Stimulated activated CD4-positive, alpha-beta T cell treated with anti-CD3 and anti-CD28 coated beads, Interleukin-15, amount 100 ng/mL, for 1 hour (primary cell): ENCODE measurements at regions not wholly inside any gene's neighbourhood (a gene's known extent, or its start where the extent isn't known, plus 50 kb on each side); places are given as distances from the start of the nearest gene placed in this dataset.
"Not testable (repeated sequence)": the region's sequence is repeated elsewhere in the genome, so short reads cannot be mapped to it uniquely, and the experiment has no call there.

Source experiments
- DNase-seq, 2 donors: peaks; one replicate each; pipeline ENCODE4 v3.0.0-alpha.2; 2020; ENCODE audit warnings: low read depth in 1 of 2, low spot score in 1 of 2

DNA sequence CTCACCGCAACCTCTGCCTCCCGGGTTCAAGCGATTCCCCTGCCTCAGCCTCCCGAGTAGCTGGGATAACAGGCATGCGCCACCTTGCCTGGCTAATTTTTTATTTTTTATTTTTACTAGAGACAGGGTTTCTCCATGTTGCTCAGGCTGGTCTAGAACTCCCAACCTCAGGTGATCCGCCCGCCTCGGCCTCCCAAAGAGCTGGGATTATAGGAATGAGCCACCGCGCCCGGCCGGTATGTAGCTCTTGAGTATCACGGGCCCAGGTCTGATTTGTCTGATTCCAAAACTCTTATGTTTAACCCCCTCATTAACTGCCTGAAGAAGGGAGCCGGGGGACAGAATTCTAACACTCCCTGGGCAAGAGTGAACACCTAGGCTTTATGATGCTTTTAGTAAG, 91.7 kb upstream of the OLIG2 start:
- DNase-seq = not testable (repeated sequence)

DNA sequence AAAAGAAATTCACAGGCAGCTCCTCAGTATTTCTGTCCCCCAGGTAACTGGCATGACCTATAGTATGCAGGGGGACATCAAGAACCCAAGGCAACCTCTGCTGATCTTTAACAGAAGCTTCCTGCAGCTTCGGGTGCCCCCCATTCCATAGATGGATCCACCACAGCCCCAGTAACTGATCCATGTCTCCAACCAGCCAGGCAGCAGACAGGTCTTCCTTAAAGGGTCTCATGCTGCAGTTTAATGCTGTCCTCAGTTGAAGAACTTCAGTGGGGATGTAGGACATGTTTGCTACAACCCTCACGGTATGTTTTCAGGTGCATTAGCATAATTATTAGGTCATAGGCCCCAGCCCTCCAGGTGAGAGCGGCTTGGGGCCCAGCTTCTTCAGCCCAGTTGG, 90.9 kb upstream of the OLIG2 start:
- DNase-seq = no peak

GRCh38 chr21:32940079-32941014, 85.4 kb upstream of the OLIG2 start:
- DNase-seq = no peak

- no peak for DNase-seq
These were observed 84.5 kb upstream of the OLIG2 start for GRCh38 chr21:32941263-32941662.

GRCh38 chr21:32946654-32947053, 79.1 kb upstream of the OLIG2 start:
- DNase-seq = no peak

GRCh38 chr21:32947736-32948135, 78.0 kb upstream of the OLIG2 start:
- DNase-seq = no peak

- DNase-seq = no peak
These were observed 76.0 kb upstream of the OLIG2 start for GRCh38 chr21:32949701-32950100.

DNA sequence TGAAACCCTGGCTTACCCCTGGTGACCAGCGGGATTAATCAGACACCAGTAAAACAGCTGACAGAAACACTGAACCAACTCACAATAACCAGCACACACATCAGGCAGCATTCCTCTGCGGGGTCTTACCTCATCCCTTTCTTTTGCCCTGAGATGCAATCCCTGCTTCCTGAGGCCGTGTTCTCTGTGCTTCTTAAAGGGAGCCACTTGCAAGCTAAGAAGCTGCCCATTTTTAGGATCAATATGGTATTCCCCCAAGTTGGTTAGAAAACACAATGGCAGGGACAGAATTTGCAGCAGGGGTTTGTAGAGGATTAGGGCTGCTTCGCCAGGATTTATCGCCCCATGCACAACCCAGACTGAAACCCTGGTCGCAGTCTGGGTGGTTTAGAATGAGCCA, 74.7 kb upstream of the OLIG2 start:
- no peak for DNase-seq

DNA sequence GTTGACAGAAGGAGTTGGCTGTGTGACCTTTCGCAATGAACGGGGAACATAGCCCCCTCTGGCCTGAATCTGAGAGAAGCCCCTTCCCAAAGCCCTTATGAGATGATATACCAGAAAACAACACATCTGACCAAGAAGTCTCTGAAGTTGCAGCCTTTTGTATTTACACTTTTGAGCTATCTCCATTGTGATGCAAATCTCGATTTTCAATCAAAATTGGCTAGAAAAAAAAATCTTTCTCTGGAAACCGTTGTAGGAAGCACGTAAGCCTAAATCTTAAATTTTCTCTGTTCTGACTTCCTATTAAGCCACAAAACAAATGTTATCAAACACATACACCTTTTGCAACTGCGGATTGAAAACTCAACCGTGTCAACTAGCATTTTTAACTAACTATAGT, 71.4 kb upstream of the OLIG2 start:
- no peak for DNase-seq

DNA sequence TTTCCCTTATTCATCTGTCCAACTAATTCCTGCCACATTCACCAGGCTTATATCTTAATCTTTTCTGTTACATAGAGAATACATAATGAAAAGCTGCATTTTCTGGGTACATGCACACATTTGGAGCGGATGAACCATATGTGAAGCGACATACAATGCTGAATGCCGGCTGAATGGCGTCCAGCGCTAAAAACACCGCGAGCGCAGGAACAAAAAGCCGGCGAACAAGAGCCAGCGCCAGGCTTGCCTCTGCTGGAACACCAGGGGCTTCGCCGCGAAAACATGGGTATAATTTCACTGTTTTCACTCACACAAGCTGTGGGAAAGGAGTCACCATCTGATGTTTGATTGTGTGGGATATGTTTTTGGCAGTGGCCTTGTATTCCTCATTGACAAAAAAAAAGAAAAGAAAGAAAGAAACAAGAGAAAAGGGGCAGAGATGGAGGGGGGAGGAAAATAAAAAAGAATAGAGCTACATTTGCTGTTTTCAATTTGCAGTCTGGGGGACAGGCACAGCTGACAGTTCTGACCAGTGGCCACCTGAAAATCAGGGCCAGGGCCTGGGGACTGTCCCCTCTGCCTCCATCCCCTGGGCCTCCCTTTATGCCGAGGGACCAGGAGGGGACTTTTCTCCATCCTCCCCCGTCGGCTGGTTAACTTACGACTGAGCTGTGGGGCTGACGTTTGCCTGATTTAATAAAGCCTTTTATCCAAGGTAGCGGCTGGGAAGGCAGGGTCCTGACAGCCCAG, 70.2 kb upstream of the OLIG2 start:
- no peak for DNase-seq

- DNase-seq = no peak
These were observed 69.6 kb upstream of the OLIG2 start for GRCh38 chr21:32956061-32956656.

- no peak for DNase-seq
These were observed 68.2 kb upstream of the OLIG2 start for GRCh38 chr21:32957545-32957944.

DNA sequence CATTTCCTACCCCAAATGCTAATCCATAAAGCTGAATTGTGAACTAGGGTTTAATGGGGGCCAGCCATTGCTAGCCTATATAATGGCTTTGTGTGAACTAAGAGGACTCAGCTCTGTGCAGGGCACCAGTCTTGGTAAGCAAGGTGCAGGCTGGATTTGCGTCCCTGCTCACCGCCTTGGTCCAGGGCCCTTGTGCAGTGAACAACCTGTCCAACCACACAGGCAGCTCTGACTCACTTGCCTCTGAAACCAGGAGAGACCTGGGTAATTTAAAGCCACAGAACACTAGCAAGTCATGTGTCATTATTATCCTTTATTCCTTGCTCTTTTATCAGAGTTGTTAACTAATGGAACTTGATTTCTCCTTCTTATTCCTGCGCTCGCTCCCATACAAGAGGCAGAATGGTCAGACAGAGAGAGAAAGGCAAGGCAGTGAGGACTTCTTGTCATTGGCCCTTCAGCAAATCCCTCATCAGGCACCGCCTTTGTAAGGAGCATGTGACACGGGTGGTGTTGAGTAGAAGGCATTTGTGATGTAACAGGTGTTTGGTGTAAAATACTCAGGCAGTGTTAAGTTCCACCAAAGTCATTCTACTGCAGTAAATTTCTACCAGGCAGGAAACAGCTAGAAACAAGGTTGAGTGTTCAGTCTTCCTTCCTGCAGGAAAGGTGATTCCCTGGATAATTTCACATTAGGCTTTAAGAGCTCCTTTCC, 67.3 kb upstream of the OLIG2 start:
- no peak for DNase-seq

DNA sequence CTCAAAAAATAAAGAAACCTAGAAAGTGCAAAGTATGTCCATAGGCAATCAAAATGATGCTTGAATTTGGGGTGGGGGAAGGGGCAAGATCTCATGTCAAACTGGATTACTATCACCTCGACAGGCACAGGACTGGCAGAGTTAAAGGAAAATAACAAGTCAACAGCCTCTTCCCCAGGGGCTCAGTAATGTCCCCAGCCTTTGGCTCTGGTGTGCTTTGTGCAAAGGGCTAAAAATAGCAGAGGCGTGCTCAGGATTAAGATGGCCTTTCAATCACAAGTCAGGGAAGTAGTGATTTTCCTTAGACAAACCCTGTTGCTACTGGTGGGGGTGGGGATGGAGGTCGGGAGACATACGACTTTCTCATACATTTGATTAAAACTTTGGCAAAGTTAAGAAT, 63.5 kb upstream of the OLIG2 start:
- DNase-seq = no peak

DNA sequence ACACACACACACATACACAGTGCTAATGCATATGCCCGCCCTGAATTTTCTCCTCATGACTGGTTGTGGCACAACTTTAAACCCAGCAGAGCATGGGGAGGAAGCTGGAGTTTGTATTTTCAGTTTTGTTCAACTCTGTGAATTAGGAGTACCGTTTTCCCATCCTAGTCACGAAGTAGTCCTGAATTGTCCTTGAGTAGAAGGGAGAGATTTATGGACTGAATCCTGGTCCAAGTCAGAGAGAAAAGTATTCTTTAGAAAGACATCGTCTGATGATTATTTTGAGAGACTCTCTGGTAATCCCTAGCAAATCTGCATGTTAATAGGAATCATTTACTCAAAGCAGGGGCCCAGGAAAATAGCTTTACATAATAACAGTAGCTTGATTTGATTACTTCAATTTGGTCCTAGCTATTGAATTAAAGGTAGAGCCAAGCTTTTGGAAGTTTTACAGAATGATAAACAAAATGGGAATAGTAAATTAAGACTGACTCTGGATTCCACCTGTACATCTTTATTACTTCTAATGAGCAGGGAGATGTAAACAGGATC, 60.5 kb upstream of the OLIG2 start:
- no peak for DNase-seq

DNA sequence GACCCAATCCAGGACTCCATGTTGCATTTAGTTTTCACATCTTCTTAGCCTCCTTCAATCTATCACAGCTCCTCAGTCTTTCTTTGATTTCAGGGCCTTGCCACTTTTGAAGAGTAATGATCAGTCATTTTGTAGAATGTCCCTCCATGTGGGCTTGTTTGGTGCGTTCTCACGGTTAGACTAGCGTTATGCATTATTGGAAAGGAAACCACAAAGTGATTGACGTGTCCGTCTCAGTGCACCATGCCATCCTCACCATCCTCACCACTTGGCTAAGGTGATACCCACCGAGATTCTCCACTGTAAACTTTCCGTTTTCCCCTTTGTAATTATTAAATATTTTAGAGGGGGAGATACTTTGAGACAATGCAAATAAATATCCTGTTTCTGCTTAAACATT, 59.6 kb upstream of the OLIG2 start:
- no peak for DNase-seq

GRCh38 chr21:32968103-32968502, 57.6 kb upstream of the OLIG2 start:
- DNase-seq = not testable (repeated sequence)

DNA sequence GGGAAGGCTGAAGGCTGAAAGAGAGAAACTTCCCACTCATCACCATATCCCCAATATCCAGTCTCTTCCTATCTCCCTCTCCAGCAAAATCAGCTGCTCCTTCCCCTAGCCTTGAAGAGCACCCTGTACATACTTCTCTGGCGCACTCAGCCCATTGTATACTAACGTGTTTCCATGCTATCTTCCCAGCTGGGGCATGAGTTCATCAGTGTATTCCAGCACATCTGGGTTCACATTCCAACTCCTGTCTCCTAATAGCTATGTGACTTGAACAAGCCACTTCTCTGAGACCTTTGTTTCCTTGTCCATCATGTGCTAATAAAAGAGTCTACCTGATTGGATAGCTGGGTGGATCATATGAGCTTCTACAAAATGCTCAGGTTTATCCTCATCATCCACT, 51.1 kb upstream of the OLIG2 start:
- no peak for DNase-seq

- DNase-seq = no peak
These were observed 49.8 kb upstream of the OLIG2 start for GRCh38 chr21:32975811-32976431.
